ENCODE measurements at regions not wholly inside any gene's neighbourhood (a gene's known extent, or its start where the extent isn't known, plus 50 kb on each side); places are given as distances from the start of the nearest gene placed in this dataset.
"Not testable (repeated sequence)": the region's sequence is repeated elsewhere in the genome, so short reads cannot be mapped to it uniquely, and the experiment has no call there.

- no peak for DNase-seq (ENCODE audit: low read depth)
Observed at GRCh38 chr15:62270216-62270921, 105.3 kb upstream of the C2CD4B start.

GRCh38 chr15:62272290-62272689 lies 107.2 kb upstream of the C2CD4B start:
- no peak for DNase-seq (ENCODE audit: low read depth)

GRCh38 chr15:62275831-62276230 lies 110.7 kb upstream of the C2CD4B start:
- DNase-seq (ENCODE audit: low read depth): no peak

- no peak for DNase-seq (ENCODE audit: low read depth)
Observed at GRCh38 chr15:62277816-62278394, 112.8 kb upstream of the C2CD4B start.

- no peak for DNase-seq (ENCODE audit: low read depth)
Observed at GRCh38 chr15:62278534-62278933, 113.4 kb upstream of the C2CD4B start.

- DNase-seq (ENCODE audit: low read depth): no peak
Observed at GRCh38 chr15:62279041-62279440, 114.0 kb upstream of the C2CD4B start.

GRCh38 chr15:62280625-62281024 lies 115.5 kb upstream of the C2CD4B start:
- DNase-seq (ENCODE audit: low read depth): no peak

GRCh38 chr15:62281801-62282200 lies 116.7 kb upstream of the C2CD4B start:
- not testable (repeated sequence) for DNase-seq (ENCODE audit: low read depth)

GRCh38 chr15:62287066-62287857 lies 122.2 kb upstream of the C2CD4B start:
- DNase-seq (ENCODE audit: low read depth): no peak

- DNase-seq (ENCODE audit: low read depth): no peak
Observed at GRCh38 chr15:62288361-62289017, 123.4 kb upstream of the C2CD4B start.

GRCh38 chr15:62291262-62291661 lies 126.2 kb upstream of the C2CD4B start:
- DNase-seq (ENCODE audit: low read depth): no peak

GRCh38 chr15:62296756-62297507 lies 131.8 kb upstream of the C2CD4B start:
- no peak for DNase-seq (ENCODE audit: low read depth)

GRCh38 chr15:62297522-62297921 lies 132.4 kb upstream of the C2CD4B start:
- DNase-seq (ENCODE audit: low read depth): no peak

GRCh38 chr15:62297933-62298332 lies 132.8 kb upstream of the C2CD4B start:
- DNase-seq (ENCODE audit: low read depth): no peak

GRCh38 chr15:62298811-62299210 lies 133.7 kb upstream of the C2CD4B start:
- DNase-seq (ENCODE audit: low read depth): no peak

GRCh38 chr15:62299541-62299940 lies 134.5 kb upstream of the C2CD4B start:
- DNase-seq (ENCODE audit: low read depth): no peak

GRCh38 chr15:62301993-62302675 lies 137.0 kb upstream of the C2CD4B start:
- no peak for DNase-seq (ENCODE audit: low read depth)

GRCh38 chr15:62306851-62307504 lies 141.9 kb upstream of the C2CD4B start:
- DNase-seq (ENCODE audit: low read depth): peak; percentile 65

- peak; percentile 50 for DNase-seq (ENCODE audit: low read depth)
Observed at GRCh38 chr15:62307551-62307950, 142.5 kb upstream of the C2CD4B start.

GRCh38 chr15:62316413-62317060 lies 151.5 kb upstream of the C2CD4B start:
- DNase-seq (ENCODE audit: low read depth): no peak

Data from LHCN-M2 (cell line).